ENCODE measurements at regions not wholly inside any gene's neighbourhood (a gene's known extent, or its start where the extent isn't known, plus 50 kb on each side); places are given as distances from the start of the nearest gene placed in this dataset.

- H3K4me1 ChIP-seq (ENCODE audit: control insufficient read depth, insufficient read depth, low read length) = no peaks in the 10 kb centered on the region
- H3K27me3 ChIP-seq (ENCODE audit: control insufficient read depth, insufficient read depth, low read length) = no peaks in the 10 kb centered on the region
- H3K9ac ChIP-seq (ENCODE audit: low read length) = no peak overlapping the region
- H3K4me3 ChIP-seq (ENCODE audit: low read length) = no peak overlapping the region
- no peaks in the 10 kb centered on the region for H3K36me3 ChIP-seq (ENCODE audit: control insufficient read depth, insufficient read depth, low read length)
- no peaks in the 10 kb centered on the region for H3K9me3 ChIP-seq (ENCODE audit: control insufficient read depth, low read length)
These were observed 236.8 kb downstream of the TUSC7 start for GRCh38 chr3:116946376-116946775.

DNA sequence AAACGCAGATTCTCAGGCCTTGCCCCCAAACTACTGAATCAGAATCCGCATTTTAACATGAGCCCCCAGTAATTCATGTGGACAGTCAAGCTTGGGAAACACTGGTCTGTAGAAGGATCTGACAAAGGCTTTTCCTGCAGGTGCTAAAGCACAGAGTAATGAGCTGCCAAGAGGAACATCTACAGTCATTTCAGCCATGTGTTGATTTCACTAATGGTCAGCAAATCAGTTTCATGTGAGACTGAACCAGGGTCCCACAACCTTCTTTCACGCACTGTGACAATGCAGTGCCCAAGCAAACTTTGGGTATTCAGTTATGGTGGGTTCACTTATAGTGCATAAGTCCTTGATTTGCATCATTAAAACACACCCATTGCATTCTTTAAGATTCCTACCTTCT lies 237.6 kb downstream of the TUSC7 start:
- H3K36me3 ChIP-seq (ENCODE audit: control insufficient read depth, insufficient read depth, low read length) = no peaks in the 10 kb centered on the region
- H3K9me3 ChIP-seq (ENCODE audit: control insufficient read depth, low read length) = no peaks in the 10 kb centered on the region
- H3K27me3 ChIP-seq (ENCODE audit: control insufficient read depth, insufficient read depth, low read length) = no peaks in the 10 kb centered on the region
- H3K4me1 ChIP-seq (ENCODE audit: control insufficient read depth, insufficient read depth, low read length) = no peaks in the 10 kb centered on the region
- no peak overlapping the region for H3K4me3 ChIP-seq (ENCODE audit: low read length)
- H3K9ac ChIP-seq (ENCODE audit: low read length) = no peak overlapping the region

DNA sequence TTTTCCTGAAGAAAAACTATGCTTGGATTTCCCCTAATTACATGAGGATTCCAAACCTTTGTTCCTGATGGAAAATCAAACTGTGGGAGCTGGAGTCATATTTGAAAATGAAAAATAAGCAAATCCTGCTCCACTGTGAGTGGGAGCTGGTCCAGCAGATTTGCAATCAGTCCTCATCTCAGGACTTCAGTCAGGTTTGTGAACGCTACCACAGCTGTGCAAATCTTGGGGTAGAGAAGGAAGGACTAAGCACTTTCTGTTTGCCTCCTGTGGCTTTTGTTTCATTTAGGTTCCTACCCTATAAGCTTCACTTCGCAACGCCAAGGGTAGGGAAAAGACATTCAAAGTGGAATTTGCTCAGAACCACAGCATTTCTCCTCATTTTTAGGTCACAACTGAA lies 238.2 kb downstream of the TUSC7 start:
- Histone ChIP-seq H3K9me3 (ENCODE audit: control insufficient read depth, low read length) (no peaks in the 10 kb centered on the region), H3K4me1 (ENCODE audit: control insufficient read depth, insufficient read depth, low read length) (no peaks in the 10 kb centered on the region), H3K9ac (ENCODE audit: low read length) (no peak overlapping the region), H3K36me3 (ENCODE audit: control insufficient read depth, insufficient read depth, low read length) (no peaks in the 10 kb centered on the region), H3K27me3 (ENCODE audit: control insufficient read depth, insufficient read depth, low read length) (no peaks in the 10 kb centered on the region), H3K4me3 (ENCODE audit: low read length) (no peak overlapping the region)

GRCh38 chr3:116950301-116951055 lies 240.9 kb downstream of the TUSC7 start:
- Histone ChIP-seq H3K9ac (ENCODE audit: low read length) (no peak overlapping the region), H3K9me3 (ENCODE audit: control insufficient read depth, low read length) (no peaks in the 10 kb centered on the region)

DNA sequence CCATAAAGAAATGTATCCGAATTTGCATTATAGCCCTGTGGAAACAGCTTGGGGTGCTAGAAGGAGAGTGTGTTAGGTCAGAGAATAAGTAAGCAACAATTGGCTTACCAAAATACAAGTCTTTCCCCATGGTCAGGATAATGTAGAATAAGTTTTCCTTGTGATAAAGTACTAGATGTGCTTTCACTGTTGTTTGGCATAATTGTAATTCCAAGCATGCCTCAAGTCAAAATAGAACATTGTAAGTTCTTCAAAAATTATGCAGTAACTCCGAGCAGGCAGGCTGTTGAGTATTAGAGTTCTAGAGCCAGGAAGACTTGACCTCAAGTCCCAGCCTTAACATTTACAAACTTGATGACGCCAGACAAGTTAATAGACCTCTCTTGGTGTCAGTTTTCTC lies 242.0 kb downstream of the TUSC7 start:
- Histone ChIP-seq H3K27me3 (ENCODE audit: control insufficient read depth, insufficient read depth, low read length) (no peaks in the 10 kb centered on the region), H3K4me1 (ENCODE audit: control insufficient read depth, insufficient read depth, low read length) (no peaks in the 10 kb centered on the region), H3K9me3 (ENCODE audit: control insufficient read depth, low read length) (no peaks in the 10 kb centered on the region), H3K36me3 (ENCODE audit: control insufficient read depth, insufficient read depth, low read length) (no peaks in the 10 kb centered on the region), H3K9ac (ENCODE audit: low read length) (no peak overlapping the region), H3K4me3 (ENCODE audit: low read length) (no peak overlapping the region)

More at GRCh38 chr3:116950301-116951055, 240.9 kb downstream of the TUSC7 start:
- no peak overlapping the region for H3K4me3 ChIP-seq (ENCODE audit: low read length)
- H3K36me3 ChIP-seq (ENCODE audit: control insufficient read depth, insufficient read depth, low read length) = no peaks in the 10 kb centered on the region
- no peaks in the 10 kb centered on the region for H3K4me1 ChIP-seq (ENCODE audit: control insufficient read depth, insufficient read depth, low read length)
- no peaks in the 10 kb centered on the region for H3K27me3 ChIP-seq (ENCODE audit: control insufficient read depth, insufficient read depth, low read length)

DNA sequence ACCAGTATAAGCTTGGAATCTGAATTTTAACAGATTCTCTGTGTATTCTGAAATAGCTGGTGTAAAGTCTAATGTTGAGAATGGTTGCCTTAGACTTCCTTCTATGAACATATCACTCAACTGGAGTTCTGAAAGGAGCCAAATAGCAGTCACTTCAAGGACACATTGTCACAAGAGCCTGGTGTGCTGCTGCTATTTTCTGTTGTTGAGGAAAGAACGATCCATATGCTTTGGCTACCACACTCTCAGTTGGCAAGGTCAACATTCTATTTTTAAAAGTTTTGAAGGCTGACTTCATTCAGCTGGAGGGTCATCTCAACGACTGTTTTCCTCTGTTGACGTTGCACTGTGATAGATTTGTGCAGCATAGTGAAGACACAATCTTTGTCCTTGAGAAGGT lies 248.7 kb downstream of the TUSC7 start:
- Histone ChIP-seq H3K36me3 (ENCODE audit: control insufficient read depth, insufficient read depth, low read length) (no peaks in the 10 kb centered on the region), H3K9me3 (ENCODE audit: control insufficient read depth, low read length) (no peaks in the 10 kb centered on the region), H3K9ac (ENCODE audit: low read length) (no peak overlapping the region), H3K4me3 (ENCODE audit: low read length) (no peak overlapping the region), H3K27me3 (ENCODE audit: control insufficient read depth, insufficient read depth, low read length) (no peaks in the 10 kb centered on the region), H3K4me1 (ENCODE audit: control insufficient read depth, insufficient read depth, low read length) (no peaks in the 10 kb centered on the region)

DNA sequence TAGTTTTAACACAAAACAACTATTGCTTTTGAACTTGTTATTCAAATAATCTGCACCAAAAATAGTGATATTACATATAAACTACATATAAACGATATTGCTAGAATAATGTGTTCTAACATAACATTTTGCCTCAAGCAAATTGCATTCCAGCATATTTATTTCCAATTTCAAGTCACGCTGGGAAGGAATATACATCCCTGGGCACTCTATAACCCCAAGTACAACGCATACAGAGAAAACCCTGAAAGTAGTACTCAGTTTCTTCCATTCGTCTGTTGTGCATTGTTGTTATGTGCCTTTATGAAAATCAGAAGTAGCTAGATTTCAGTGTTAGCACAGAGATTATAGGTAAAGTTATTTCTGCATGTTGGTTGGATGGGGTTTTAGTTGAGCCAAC lies 251.5 kb downstream of the TUSC7 start:
- H3K4me3 ChIP-seq (ENCODE audit: low read length) = no peak overlapping the region
- H3K27me3 ChIP-seq (ENCODE audit: control insufficient read depth, insufficient read depth, low read length) = no peaks in the 10 kb centered on the region
- no peaks in the 10 kb centered on the region for H3K36me3 ChIP-seq (ENCODE audit: control insufficient read depth, insufficient read depth, low read length)
- no peaks in the 10 kb centered on the region for H3K9me3 ChIP-seq (ENCODE audit: control insufficient read depth, low read length)
- H3K4me1 ChIP-seq (ENCODE audit: control insufficient read depth, insufficient read depth, low read length) = no peaks in the 10 kb centered on the region
- no peak overlapping the region for H3K9ac ChIP-seq (ENCODE audit: low read length)

- no peaks in the 10 kb centered on the region for H3K36me3 ChIP-seq (ENCODE audit: control insufficient read depth, insufficient read depth, low read length)
- H3K27me3 ChIP-seq (ENCODE audit: control insufficient read depth, insufficient read depth, low read length) = no peaks in the 10 kb centered on the region
- H3K9me3 ChIP-seq (ENCODE audit: control insufficient read depth, low read length) = no peaks in the 10 kb centered on the region
- no peak overlapping the region for H3K4me3 ChIP-seq (ENCODE audit: low read length)
- H3K4me1 ChIP-seq (ENCODE audit: control insufficient read depth, insufficient read depth, low read length) = no peaks in the 10 kb centered on the region
- H3K9ac ChIP-seq (ENCODE audit: low read length) = no peak overlapping the region
These were observed 254.2 kb downstream of the TUSC7 start for GRCh38 chr3:116963802-116964201.

- no peaks in the 10 kb centered on the region for H3K9me3 ChIP-seq (ENCODE audit: control insufficient read depth, low read length)
- H3K27me3 ChIP-seq (ENCODE audit: control insufficient read depth, insufficient read depth, low read length) = no peaks in the 10 kb centered on the region
- H3K4me1 ChIP-seq (ENCODE audit: control insufficient read depth, insufficient read depth, low read length) = no peaks in the 10 kb centered on the region
- no peak overlapping the region for H3K4me3 ChIP-seq (ENCODE audit: low read length)
- no peak overlapping the region for H3K9ac ChIP-seq (ENCODE audit: low read length)
- H3K36me3 ChIP-seq (ENCODE audit: control insufficient read depth, insufficient read depth, low read length) = no peaks in the 10 kb centered on the region
These were observed 257.1 kb downstream of the TUSC7 start for GRCh38 chr3:116966649-116967048.

GRCh38 chr3:116969135-116969534 lies 259.6 kb downstream of the TUSC7 start:
- Histone ChIP-seq H3K36me3 (ENCODE audit: control insufficient read depth, insufficient read depth, low read length) (no peaks in the 10 kb centered on the region), H3K4me3 (ENCODE audit: low read length) (no peak overlapping the region), H3K27me3 (ENCODE audit: control insufficient read depth, insufficient read depth, low read length) (no peaks in the 10 kb centered on the region), H3K9ac (ENCODE audit: low read length) (no peak overlapping the region), H3K9me3 (ENCODE audit: control insufficient read depth, low read length) (no peaks in the 10 kb centered on the region), H3K4me1 (ENCODE audit: control insufficient read depth, insufficient read depth, low read length) (no peaks in the 10 kb centered on the region)

GRCh38 chr3:116969646-116970045 lies 260.1 kb downstream of the TUSC7 start:
- Histone ChIP-seq H3K4me1 (ENCODE audit: control insufficient read depth, insufficient read depth, low read length) (no peaks in the 10 kb centered on the region), H3K36me3 (ENCODE audit: control insufficient read depth, insufficient read depth, low read length) (no peaks in the 10 kb centered on the region), H3K27me3 (ENCODE audit: control insufficient read depth, insufficient read depth, low read length) (no peaks in the 10 kb centered on the region), H3K9me3 (ENCODE audit: control insufficient read depth, low read length) (no peaks in the 10 kb centered on the region), H3K4me3 (ENCODE audit: low read length) (no peak overlapping the region), H3K9ac (ENCODE audit: low read length) (no peak overlapping the region)

DNA sequence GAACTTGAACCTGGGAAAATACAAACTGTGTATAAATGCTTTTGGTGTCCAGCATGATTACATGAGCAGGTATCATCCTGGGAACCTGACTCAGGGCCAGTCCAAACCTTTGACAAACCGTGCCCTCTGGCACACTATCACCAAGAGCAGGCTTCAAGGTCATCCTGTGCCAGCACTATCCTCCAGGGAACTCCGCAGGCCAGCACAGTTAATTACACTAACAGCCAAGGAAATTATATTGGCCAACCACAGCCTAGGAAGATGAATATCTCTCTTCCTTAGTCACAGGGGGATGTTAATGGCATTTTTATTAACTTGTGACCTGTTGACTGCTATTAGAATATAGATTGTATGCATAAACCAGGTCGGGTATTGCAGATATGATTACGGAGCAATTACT lies 262.0 kb downstream of the TUSC7 start:
- no peak overlapping the region for H3K4me3 ChIP-seq (ENCODE audit: low read length)
- no peaks in the 10 kb centered on the region for H3K4me1 ChIP-seq (ENCODE audit: control insufficient read depth, insufficient read depth, low read length)
- H3K36me3 ChIP-seq (ENCODE audit: control insufficient read depth, insufficient read depth, low read length) = no peaks in the 10 kb centered on the region
- no peaks in the 10 kb centered on the region for H3K27me3 ChIP-seq (ENCODE audit: control insufficient read depth, insufficient read depth, low read length)
- no peak overlapping the region for H3K9ac ChIP-seq (ENCODE audit: low read length)
- no peaks in the 10 kb centered on the region for H3K9me3 ChIP-seq (ENCODE audit: control insufficient read depth, low read length)

GRCh38 chr3:116974702-116975101 lies 265.1 kb downstream of the TUSC7 start:
- no peaks in the 10 kb centered on the region for H3K9me3 ChIP-seq (ENCODE audit: control insufficient read depth, low read length)
- H3K4me3 ChIP-seq (ENCODE audit: low read length) = no peak overlapping the region
- H3K4me1 ChIP-seq (ENCODE audit: control insufficient read depth, insufficient read depth, low read length) = no peaks in the 10 kb centered on the region
- H3K9ac ChIP-seq (ENCODE audit: low read length) = no peak overlapping the region
- H3K36me3 ChIP-seq (ENCODE audit: control insufficient read depth, insufficient read depth, low read length) = no peaks in the 10 kb centered on the region
- no peaks in the 10 kb centered on the region for H3K27me3 ChIP-seq (ENCODE audit: control insufficient read depth, insufficient read depth, low read length)

Measured in mucosa of stomach (tissue), 1 donor.